ENCODE measurements at regions not wholly inside any gene's neighbourhood (a gene's known extent, or its start where the extent isn't known, plus 50 kb on each side); places are given as distances from the start of the nearest gene placed in this dataset.

GRCh38 chr3:127404221-127405009, 116.6 kb upstream of the PRR20G start:
- TF ChIP-seq, protein P1, sequence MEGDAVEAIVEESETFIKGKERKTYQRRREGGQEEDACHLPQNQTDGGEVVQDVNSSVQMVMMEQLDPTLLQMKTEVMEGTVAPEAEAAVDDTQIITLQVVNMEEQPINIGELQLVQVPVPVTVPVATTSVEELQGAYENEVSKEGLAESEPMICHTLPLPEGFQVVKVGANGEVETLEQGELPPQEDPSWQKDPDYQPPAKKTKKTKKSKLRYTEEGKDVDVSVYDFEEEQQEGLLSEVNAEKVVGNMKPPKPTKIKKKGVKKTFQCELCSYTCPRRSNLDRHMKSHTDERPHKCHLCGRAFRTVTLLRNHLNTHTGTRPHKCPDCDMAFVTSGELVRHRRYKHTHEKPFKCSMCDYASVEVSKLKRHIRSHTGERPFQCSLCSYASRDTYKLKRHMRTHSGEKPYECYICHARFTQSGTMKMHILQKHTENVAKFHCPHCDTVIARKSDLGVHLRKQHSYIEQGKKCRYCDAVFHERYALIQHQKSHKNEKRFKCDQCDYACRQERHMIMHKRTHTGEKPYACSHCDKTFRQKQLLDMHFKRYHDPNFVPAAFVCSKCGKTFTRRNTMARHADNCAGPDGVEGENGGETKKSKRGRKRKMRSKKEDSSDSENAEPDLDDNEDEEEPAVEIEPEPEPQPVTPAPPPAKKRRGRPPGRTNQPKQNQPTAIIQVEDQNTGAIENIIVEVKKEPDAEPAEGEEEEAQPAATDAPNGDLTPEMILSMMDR (IDR thresholded peaks at IDR 0.05; ENCODE audit: low read depth, low read length), result no peak
- TF ChIP-seq MYC (IDR thresholded peaks at IDR 0.05; ENCODE audit: low read depth, low read length), result no peak

Measured in NB4 (cell line).